ENCODE measurements at regions not wholly inside any gene's neighbourhood (a gene's known extent, or its start where the extent isn't known, plus 50 kb on each side); places are given as distances from the start of the nearest gene placed in this dataset.
A peak's percentile ranks its signal among the peaks of the same experiment; 100 is the strongest.

- Histone ChIP-seq H3K4me3 (peak overlapping the region; percentile 55), H3K4me1 (peaks cover 29% of the 10 kb centered on the region), H3K27ac (peak overlapping the region; percentile 9), H3K27me3 (ENCODE audit: low read depth) (no peaks in the 10 kb centered on the region), H3K9me3 (no peaks in the 10 kb centered on the region), H3K36me3 (no peaks in the 10 kb centered on the region)
- ATAC-seq (peak; percentile 84 to 85), DNase-seq (peak; percentile 50)
- intact Hi-C loops (cut with DNase I), result no loop called here
- no peak for TF ChIP-seq CTCF (IDR thresholded peaks at IDR 0.05)
These were observed 141.6 kb upstream of the RFC3 start for GRCh38 chr13:33676045-33676989.

DNA sequence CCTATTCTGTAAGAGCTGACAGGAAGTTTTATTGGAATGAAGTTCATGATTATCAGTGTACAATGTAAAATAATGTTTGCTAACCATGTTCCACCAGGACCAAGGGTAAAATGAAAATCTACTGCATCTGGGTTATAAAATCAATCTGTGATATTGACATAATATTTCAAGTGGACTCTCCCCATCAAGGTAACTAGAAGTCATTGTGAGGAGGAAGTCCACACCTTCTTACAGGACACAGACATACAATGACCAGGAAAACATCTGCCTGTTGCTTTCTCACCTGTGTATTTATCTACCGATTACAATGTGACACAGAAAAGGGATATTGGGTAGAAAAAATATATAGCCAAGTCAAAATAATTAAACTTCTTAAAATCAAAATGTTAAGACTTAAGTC lies 140.7 kb upstream of the RFC3 start:
- DNase-seq (no peak), ATAC-seq (peak in 1 of 2 donors; percentile 11)
- peak overlapping the region; percentile 55 for H3K4me3 ChIP-seq
- no peak overlapping the region for H3K27ac ChIP-seq
- no peak for TF ChIP-seq CTCF (IDR thresholded peaks at IDR 0.05)
- H3K27me3 ChIP-seq (ENCODE audit: low read depth), result no peaks in the 10 kb centered on the region
- H3K4me1 ChIP-seq, result peaks cover 29% of the 10 kb centered on the region
- H3K36me3 ChIP-seq, result no peaks in the 10 kb centered on the region
- intact Hi-C loops (cut with DNase I), result no loop called here
- no peaks in the 10 kb centered on the region for H3K9me3 ChIP-seq

DNA sequence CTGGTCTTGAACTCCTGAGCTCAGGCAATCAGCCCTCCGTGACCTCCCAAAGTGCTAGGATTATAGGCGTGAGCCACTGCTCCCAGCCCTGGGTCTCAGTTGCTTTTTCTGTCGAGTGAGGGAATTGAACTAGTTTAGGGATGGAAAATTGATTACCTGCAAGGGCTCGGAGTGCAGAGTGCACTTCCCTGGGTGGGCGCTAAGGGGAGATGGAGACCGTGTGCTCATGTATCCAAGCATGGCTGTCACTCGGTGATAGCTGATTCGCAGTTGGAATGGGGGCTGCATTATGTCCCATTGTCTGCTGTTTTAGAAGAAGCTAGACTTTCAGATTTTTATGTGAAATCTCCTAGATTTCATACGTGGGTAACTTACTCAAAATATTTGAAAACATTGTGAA lies 139.9 kb upstream of the RFC3 start:
- no peak for DNase-seq
- no peak for TF ChIP-seq CTCF (IDR thresholded peaks at IDR 0.05)
- intact Hi-C loops (cut with DNase I), result no loop called here
- Histone ChIP-seq H3K36me3 (no peaks in the 10 kb centered on the region), H3K27me3 (ENCODE audit: low read depth) (no peaks in the 10 kb centered on the region), H3K4me3 (no peak overlapping the region), H3K4me1 (peaks cover 29% of the 10 kb centered on the region), H3K27ac (peak overlapping the region; percentile 54), H3K9me3 (no peaks in the 10 kb centered on the region)
- no peak for ATAC-seq

DNA sequence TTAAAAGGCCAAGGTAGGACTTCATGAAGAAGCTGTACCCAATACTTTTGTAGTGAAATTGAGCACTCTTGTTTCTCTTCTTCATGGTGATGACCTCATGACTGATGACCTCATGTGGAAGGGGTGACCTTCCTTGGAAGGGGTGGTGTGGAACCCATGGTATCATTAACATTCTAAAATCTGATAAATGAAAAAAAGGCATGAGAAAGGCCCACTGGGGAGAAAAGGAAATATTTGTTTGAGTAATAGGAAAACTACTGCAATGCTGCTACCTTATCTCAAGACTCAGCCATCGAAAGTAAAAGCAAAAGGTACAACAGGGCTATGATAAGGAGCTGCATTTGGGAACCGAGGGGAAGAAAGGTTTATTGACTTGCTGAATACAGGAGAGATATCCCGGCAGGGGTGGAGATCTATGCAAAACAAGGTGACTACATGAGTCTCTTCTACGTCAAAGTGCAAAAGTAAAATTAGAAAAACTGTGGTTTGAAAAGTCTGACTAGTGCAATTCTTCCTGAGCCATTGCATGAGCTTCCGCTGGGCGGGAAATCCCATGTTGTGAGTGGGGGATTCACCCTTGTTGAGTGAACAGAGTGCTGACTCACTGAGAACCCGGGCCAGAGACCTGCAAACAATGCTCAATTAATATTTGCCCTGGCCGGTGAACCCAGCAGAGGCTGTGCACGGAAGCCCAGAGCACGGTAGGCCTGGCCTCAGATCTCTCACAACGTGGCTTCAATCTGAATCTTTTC lies 138.9 kb upstream of the RFC3 start:
- ATAC-seq (peak; percentile 85 to 93), DNase-seq (peak; percentile 68)
- Histone ChIP-seq H3K4me3 (peak overlapping the region; percentile 34), H3K9me3 (no peaks in the 10 kb centered on the region), H3K27ac (peak overlapping the region; percentile 54), H3K27me3 (ENCODE audit: low read depth) (no peaks in the 10 kb centered on the region), H3K36me3 (no peaks in the 10 kb centered on the region), H3K4me1 (peaks cover 29% of the 10 kb centered on the region)
- intact Hi-C loops (cut with DNase I), result no loop called here
- TF ChIP-seq CTCF (IDR thresholded peaks at IDR 0.05), result no peak

GRCh38 chr13:33679658-33680012 lies 138.3 kb upstream of the RFC3 start:
- peaks cover 29% of the 10 kb centered on the region for H3K4me1 ChIP-seq

More at GRCh38 chr13:33679658-33680012, 138.3 kb upstream of the RFC3 start:
- H3K9me3 ChIP-seq, result no peaks in the 10 kb centered on the region
- ATAC-seq (no peak), DNase-seq (no peak)
- H3K27ac ChIP-seq, result peak overlapping the region; percentile 54
- H3K4me3 ChIP-seq, result peak overlapping the region; percentile 34
- H3K36me3 ChIP-seq, result no peaks in the 10 kb centered on the region
- no peaks in the 10 kb centered on the region for H3K27me3 ChIP-seq (ENCODE audit: low read depth)
- TF ChIP-seq CTCF (IDR thresholded peaks at IDR 0.05), result no peak
- intact Hi-C loops (cut with DNase I), result no loop called here

Measured in lower lobe of right lung (tissue), 2 donors.